Liver (tissue), 8 donors: ENCODE measurements at regions not wholly inside any gene's neighbourhood (a gene's known extent, or its start where the extent isn't known, plus 50 kb on each side); places are given as distances from the start of the nearest gene placed in this dataset.

ENCODE experiments used
- DNase-seq: peaks from one replicate; pipeline ENCODE4 v3.0.0-alpha.2; 2017; ENCODE audit warnings: low spot score
- H3K27ac ChIP-seq, 2 donors: one replicate each; pipeline ENCODE4 v1.7.0; 2013; ENCODE audit warnings: inconsistent platforms in 2 of 2, low read length in 2 of 2, control low read depth in 1 of 2, low read depth in 1 of 2, mild to moderate bottlenecking in 1 of 2
- H3K27me3 ChIP-seq, 4 donors: one replicate each; pipeline versions ENCODE4 v1.6.1 to v1.7.0; 2013; ENCODE audit warnings: low read length in 3 of 4, inconsistent platforms in 1 of 4, mild to moderate bottlenecking in 1 of 4, moderate library complexity in 1 of 4; ENCODE audit not compliant: control insufficient read depth in 4 of 4, insufficient read depth in 4 of 4
- H3K36me3 ChIP-seq, 4 donors: one replicate each; pipeline versions ENCODE4 v1.6.1 to v1.7.0; 2013; ENCODE audit warnings: low read length in 3 of 4, mild to moderate bottlenecking in 3 of 4, low read depth in 1 of 4, moderate library complexity in 1 of 4; ENCODE audit not compliant: control insufficient read depth in 4 of 4, insufficient read depth in 3 of 4
- H3K4me1 ChIP-seq, 4 donors: one replicate each; pipeline versions ENCODE4 v1.6.1 to v1.7.0; 2013; ENCODE audit warnings: low read length in 3 of 4, mild to moderate bottlenecking in 3 of 4, moderate library complexity in 1 of 4; ENCODE audit not compliant: control insufficient read depth in 4 of 4, insufficient read depth in 4 of 4
- H3K4me3 ChIP-seq, 3 donors: one replicate each; pipeline versions ENCODE4 v1.6.1 to v1.7.0; 2013; ENCODE audit warnings: low read length in 3 of 3, control low read depth in 1 of 3, low read depth in 1 of 3, mild to moderate bottlenecking in 1 of 3
- H3K9ac ChIP-seq, 2 donors: one replicate each; pipeline ENCODE4 v1.7.0; 2013; ENCODE audit warnings: low read length in 2 of 2, mild to moderate bottlenecking in 2 of 2, moderate library complexity in 2 of 2, control low read depth in 1 of 2, low read depth in 1 of 2
- H3K9me3 ChIP-seq, 4 donors: one replicate each; pipeline versions ENCODE4 v1.6.1 to v1.7.0; 2013; ENCODE audit warnings: low read length in 3 of 4; ENCODE audit not compliant: control insufficient read depth in 4 of 4
- EGR1 ChIP-seq, 2 donors: IDR thresholded peaks; 2 replicates each; pipeline ENCODE4 v1.6.1; 2016 to 2018; ENCODE audit warnings: antibody characterized with exemption in 2 of 2, low read depth in 2 of 2
- FOXA1 ChIP-seq: IDR thresholded peaks from 2 replicates; pipeline ENCODE4 v1.6.1; 2016; ENCODE audit warnings: antibody characterized with exemption
- FOXA2 ChIP-seq: IDR thresholded peaks from 2 replicates; pipeline ENCODE4 v1.6.1; 2016; ENCODE audit warnings: antibody characterized with exemption
- GABPA ChIP-seq, 2 donors: IDR thresholded peaks in 1 of 2; conservative IDR thresholded peaks in 1 of 2; 2 replicates each; pipeline ENCODE4 v1.6.1; 2016; ENCODE audit warnings: antibody characterized with exemption in 2 of 2, mild to moderate bottlenecking in 1 of 2, moderate library complexity in 1 of 2
- HNF4A ChIP-seq, 2 donors: conservative IDR thresholded peaks; 2 replicates each; pipeline ENCODE4 v1.6.1; 2016; ENCODE audit warnings: antibody characterized with exemption in 2 of 2, mild to moderate bottlenecking in 2 of 2
- HNF4G ChIP-seq: IDR thresholded peaks from 2 replicates; pipeline ENCODE4 v1.6.1; 2016; ENCODE audit warnings: antibody characterized with exemption
- JUND ChIP-seq, 2 donors: IDR thresholded peaks; 2 replicates each; pipeline ENCODE4 v1.6.1; 2016; ENCODE audit warnings: antibody characterized with exemption in 2 of 2
- NR2F2 ChIP-seq: IDR thresholded peaks from 2 replicates; pipeline ENCODE4 v1.6.1; 2016; ENCODE audit warnings: antibody characterized with exemption
- RAD21 ChIP-seq, 2 donors: IDR thresholded peaks; 2 replicates each; pipeline ENCODE4 v1.6.1; 2016; ENCODE audit warnings: antibody characterized with exemption in 2 of 2, mild to moderate bottlenecking in 2 of 2
- RXRA ChIP-seq, 2 donors: IDR thresholded peaks; 2 replicates each; pipeline ENCODE4 v1.6.1; 2017 to 2018; ENCODE audit warnings: antibody characterized with exemption in 2 of 2, mild to moderate bottlenecking in 1 of 2
- TAF1 ChIP-seq: conservative IDR thresholded peaks from 2 replicates; pipeline ENCODE4 v1.6.1; 2016; ENCODE audit warnings: antibody characterized with exemption, mild to moderate bottlenecking
- YY1 ChIP-seq: IDR thresholded peaks from 2 replicates; pipeline ENCODE4 v1.6.1; 2016; ENCODE audit warnings: antibody characterized with exemption, mild to moderate bottlenecking
- WGBS: extraction: QIAGEN DNeasy Blood & Tissue Kit; methylation state at CpG from one replicate; pipeline ENCODE4 v1.1.7; 2013; 5-methylcytosine and 5-hydroxymethylcytosine counted together
- TF ChIP-seq, protein P1 (sequence below): IDR thresholded peaks from 2 replicates; pipeline ENCODE4 v1.6.1; 2016; ENCODE audit warnings: antibody characterized with exemption
- TF ChIP-seq, protein P2 (sequence below): IDR thresholded peaks from 2 replicates; pipeline ENCODE4 v1.6.1; 2016; ENCODE audit warnings: antibody characterized with exemption
- TF ChIP-seq, protein P3 (sequence below): IDR thresholded peaks from 2 replicates; pipeline ENCODE4 v1.6.1; 2016; ENCODE audit warnings: antibody characterized with exemption
- TF ChIP-seq, protein P4 (sequence below): IDR thresholded peaks from 2 replicates; pipeline ENCODE4 v1.6.1; 2016; ENCODE audit warnings: antibody characterized with exemption, mild to moderate bottlenecking
- TF ChIP-seq, protein P5 (sequence below): fragments of 150-350 bp; IDR thresholded peaks from 2 replicates; pipeline ENCODE4 v1.5.1; 2017; ENCODE audit warnings: improper control_type of control experiment, low read depth, low read length; ENCODE audit not compliant: missing input control
- donor health status: healthy.
- donor health status: healthy.
- donor health status: healthy.
- donor health status: healthy.
- donor health status: healthy.

DNA sequence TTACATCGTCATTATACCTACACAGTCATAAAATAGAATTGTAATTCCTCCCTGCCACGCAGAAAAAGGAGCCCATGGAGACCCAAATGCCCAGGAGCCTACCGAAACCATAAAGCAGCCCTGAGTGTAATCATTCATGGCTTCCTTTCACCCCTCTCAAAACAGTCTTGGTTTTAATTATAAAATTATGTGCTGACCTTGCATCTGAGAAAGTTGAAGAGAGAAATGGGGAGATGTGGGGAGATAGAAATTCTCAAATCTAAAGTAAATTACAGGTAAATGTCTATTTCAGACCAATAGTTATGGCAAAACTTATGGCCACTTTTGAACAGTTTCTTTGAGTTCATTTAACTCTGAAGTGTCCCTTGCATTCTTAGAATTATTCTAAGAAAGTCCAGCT is 1068.8 kb downstream of the BCL11A start:
- Histone ChIP-seq H3K36me3 (no peaks in the 10 kb centered on the region), H3K27me3 (no peaks in the 10 kb centered on the region), H3K4me1 (no peaks in the 10 kb centered on the region), H3K4me3 (no peak overlapping the region), H3K9me3 (peaks cover 0 to 2% (median 0%) of the 10 kb centered on the region in 4 donors), H3K9ac (no peak overlapping the region), H3K27ac (no peak overlapping the region)
- WGBS = 66% methylated on average over 3 of the region's 3 CpGs
- TF ChIP-seq FOXA1 (no peak), FOXA2 (no peak), GABPA (IDR thresholded peaks at IDR 0.05 in 1 of 2, conservative IDR thresholded peaks at IDR 0.05 in 1 of 2) (no peak), HNF4G (no peak), JUND (IDR thresholded peaks at IDR 0.05) (no peak), RAD21 (IDR thresholded peaks at IDR 0.05) (no peak), YY1 (no peak), EGR1 (IDR thresholded peaks at IDR 0.05; ENCODE audit: low read depth in 2 of 2) (no peak), RXRA (IDR thresholded peaks at IDR 0.05) (no peak), HNF4A (conservative IDR thresholded peaks at IDR 0.05) (no peak)
- TF ChIP-seq, protein P1, sequence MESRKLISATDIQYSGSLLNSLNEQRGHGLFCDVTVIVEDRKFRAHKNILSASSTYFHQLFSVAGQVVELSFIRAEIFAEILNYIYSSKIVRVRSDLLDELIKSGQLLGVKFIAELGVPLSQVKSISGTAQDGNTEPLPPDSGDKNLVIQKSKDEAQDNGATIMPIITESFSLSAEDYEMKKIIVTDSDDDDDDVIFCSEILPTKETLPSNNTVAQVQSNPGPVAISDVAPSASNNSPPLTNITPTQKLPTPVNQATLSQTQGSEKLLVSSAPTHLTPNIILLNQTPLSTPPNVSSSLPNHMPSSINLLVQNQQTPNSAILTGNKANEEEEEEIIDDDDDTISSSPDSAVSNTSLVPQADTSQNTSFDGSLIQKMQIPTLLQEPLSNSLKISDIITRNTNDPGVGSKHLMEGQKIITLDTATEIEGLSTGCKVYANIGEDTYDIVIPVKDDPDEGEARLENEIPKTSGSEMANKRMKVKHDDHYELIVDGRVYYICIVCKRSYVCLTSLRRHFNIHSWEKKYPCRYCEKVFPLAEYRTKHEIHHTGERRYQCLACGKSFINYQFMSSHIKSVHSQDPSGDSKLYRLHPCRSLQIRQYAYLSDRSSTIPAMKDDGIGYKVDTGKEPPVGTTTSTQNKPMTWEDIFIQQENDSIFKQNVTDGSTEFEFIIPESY = no peak
- TF ChIP-seq, protein P2, sequence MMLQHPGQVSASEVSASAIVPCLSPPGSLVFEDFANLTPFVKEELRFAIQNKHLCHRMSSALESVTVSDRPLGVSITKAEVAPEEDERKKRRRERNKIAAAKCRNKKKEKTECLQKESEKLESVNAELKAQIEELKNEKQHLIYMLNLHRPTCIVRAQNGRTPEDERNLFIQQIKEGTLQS = no peak
- TF ChIP-seq, protein P3, sequence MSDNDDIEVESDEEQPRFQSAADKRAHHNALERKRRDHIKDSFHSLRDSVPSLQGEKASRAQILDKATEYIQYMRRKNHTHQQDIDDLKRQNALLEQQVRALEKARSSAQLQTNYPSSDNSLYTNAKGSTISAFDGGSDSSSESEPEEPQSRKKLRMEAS = no peak
- TF ChIP-seq, protein P4, sequence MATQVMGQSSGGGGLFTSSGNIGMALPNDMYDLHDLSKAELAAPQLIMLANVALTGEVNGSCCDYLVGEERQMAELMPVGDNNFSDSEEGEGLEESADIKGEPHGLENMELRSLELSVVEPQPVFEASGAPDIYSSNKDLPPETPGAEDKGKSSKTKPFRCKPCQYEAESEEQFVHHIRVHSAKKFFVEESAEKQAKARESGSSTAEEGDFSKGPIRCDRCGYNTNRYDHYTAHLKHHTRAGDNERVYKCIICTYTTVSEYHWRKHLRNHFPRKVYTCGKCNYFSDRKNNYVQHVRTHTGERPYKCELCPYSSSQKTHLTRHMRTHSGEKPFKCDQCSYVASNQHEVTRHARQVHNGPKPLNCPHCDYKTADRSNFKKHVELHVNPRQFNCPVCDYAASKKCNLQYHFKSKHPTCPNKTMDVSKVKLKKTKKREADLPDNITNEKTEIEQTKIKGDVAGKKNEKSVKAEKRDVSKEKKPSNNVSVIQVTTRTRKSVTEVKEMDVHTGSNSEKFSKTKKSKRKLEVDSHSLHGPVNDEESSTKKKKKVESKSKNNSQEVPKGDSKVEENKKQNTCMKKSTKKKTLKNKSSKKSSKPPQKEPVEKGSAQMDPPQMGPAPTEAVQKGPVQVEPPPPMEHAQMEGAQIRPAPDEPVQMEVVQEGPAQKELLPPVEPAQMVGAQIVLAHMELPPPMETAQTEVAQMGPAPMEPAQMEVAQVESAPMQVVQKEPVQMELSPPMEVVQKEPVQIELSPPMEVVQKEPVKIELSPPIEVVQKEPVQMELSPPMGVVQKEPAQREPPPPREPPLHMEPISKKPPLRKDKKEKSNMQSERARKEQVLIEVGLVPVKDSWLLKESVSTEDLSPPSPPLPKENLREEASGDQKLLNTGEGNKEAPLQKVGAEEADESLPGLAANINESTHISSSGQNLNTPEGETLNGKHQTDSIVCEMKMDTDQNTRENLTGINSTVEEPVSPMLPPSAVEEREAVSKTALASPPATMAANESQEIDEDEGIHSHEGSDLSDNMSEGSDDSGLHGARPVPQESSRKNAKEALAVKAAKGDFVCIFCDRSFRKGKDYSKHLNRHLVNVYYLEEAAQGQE = no peak
- TF ChIP-seq, protein P5, sequence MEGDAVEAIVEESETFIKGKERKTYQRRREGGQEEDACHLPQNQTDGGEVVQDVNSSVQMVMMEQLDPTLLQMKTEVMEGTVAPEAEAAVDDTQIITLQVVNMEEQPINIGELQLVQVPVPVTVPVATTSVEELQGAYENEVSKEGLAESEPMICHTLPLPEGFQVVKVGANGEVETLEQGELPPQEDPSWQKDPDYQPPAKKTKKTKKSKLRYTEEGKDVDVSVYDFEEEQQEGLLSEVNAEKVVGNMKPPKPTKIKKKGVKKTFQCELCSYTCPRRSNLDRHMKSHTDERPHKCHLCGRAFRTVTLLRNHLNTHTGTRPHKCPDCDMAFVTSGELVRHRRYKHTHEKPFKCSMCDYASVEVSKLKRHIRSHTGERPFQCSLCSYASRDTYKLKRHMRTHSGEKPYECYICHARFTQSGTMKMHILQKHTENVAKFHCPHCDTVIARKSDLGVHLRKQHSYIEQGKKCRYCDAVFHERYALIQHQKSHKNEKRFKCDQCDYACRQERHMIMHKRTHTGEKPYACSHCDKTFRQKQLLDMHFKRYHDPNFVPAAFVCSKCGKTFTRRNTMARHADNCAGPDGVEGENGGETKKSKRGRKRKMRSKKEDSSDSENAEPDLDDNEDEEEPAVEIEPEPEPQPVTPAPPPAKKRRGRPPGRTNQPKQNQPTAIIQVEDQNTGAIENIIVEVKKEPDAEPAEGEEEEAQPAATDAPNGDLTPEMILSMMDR = no peak
- no peak for DNase-seq

DNA sequence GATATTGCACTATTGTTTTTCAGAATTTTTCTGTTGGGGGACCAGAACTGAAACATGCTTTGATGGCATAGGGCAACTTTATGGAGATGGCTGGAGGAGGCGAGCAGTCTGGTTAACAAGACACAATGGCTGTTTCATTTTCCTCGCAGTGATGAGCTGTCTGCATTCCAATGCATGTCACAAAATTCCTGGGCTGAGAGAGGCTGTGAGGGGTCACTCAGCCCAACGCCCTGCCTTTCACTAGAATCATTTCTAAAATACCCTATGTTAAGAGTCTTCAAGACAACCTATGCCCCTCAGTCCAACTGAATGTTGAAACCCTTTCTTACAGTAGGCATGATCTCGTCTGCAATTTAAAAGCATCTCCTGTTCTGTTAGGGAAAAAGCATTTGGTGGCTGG is 1090.0 kb downstream of the BCL11A start:
- Histone ChIP-seq H3K4me1 (no peaks in the 10 kb centered on the region), H3K27me3 (no peaks in the 10 kb centered on the region), H3K36me3 (no peaks in the 10 kb centered on the region), H3K9ac (no peak overlapping the region), H3K27ac (no peak overlapping the region), H3K9me3 (peaks cover 0 to 2% (median 0%) of the 10 kb centered on the region in 4 donors), H3K4me3 (no peak overlapping the region)
- no peak for DNase-seq
- WGBS = 56% methylated on average over 4 of the region's 4 CpGs
- TF ChIP-seq RXRA (IDR thresholded peaks at IDR 0.05) (no peak), HNF4A (conservative IDR thresholded peaks at IDR 0.05) (no peak), JUND (IDR thresholded peaks at IDR 0.05) (no peak), HNF4G (no peak), FOXA2 (no peak), NR2F2 (no peak), TAF1 (no peak)
- TF ChIP-seq, protein P3 = no peak
- TF ChIP-seq, protein P4 = no peak
- TF ChIP-seq, protein P1 = no peak
